Stimulated activated CD4-positive, alpha-beta T cell treated with anti-CD3 and anti-CD28 coated beads, Interleukin-15, amount 100 ng/mL, for 48 hours (primary cell): ENCODE measurements at regions not wholly inside any gene's neighbourhood (a gene's known extent, or its start where the extent isn't known, plus 50 kb on each side); places are given as distances from the start of the nearest gene placed in this dataset.

Experiments
- DNase-seq, 2 donors: peaks; one replicate each; pipeline ENCODE4 v3.0.0-alpha.2; 2020; ENCODE audit warnings: low read depth in 2 of 2

DNA sequence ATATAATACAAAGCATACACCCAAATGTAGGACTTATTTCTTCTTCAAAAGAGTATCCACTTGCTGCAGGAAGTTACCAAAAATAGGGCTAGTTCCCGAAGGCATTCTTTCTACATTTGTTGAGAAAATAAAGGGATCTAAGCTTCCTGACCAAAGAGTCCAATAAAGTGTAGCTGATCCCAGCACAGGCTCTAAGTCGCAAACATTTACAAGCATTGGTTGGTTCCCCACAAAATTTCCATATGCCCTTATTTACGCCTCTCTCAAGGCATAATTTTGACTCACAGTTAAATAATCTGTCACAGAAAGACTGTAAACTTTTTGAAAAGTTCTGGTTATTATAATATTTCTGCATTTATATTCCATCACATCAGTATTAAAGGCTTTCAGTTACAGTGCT, 1520.1 kb upstream of the ZEB2 start:
- DNase-seq: no peak

DNA sequence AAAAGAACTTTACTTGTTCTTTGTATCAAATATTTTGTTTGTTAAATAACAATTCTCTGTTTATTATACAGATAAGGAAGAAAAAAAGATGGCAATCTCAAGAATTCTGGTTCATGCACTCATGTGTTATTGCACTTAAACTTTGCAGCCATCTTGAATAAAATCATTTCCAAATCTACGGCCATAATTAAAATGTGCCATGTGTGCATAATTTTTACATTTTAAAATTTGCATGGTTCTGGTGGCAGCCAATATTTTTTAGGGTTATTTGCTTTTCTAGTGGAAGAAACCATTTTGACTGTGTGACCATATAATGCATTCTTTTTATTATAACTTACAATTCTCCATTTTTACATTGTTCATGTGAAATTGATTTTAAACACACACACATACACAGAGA, 1518.1 kb upstream of the ZEB2 start:
- no peak for DNase-seq

DNA sequence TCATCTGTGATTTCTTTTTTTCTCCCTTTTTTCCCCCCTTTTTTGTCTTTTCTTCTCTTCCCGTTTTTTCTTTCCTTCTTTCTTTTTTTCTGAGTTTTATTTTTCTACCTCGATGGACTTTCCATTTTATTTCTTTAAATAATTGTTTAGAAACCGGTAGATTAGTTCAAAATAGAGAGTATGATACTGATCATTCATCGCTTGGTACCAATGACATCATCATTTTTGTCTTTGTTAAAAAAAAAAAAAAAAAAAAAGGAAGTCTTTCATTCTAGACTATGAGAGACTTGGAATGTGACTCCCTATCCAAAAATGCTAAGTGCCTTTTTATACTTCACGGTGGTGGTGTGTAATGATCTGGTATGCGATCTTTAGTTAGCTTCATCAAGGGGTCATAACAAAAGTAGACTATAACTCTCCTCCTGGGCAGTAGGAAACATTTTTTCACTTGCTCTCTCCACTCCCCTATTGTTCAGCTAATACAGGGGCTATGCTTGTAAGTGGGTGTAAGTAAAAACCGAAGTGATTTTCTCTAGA, 1517.5 kb upstream of the ZEB2 start:
- no peak for DNase-seq

DNA sequence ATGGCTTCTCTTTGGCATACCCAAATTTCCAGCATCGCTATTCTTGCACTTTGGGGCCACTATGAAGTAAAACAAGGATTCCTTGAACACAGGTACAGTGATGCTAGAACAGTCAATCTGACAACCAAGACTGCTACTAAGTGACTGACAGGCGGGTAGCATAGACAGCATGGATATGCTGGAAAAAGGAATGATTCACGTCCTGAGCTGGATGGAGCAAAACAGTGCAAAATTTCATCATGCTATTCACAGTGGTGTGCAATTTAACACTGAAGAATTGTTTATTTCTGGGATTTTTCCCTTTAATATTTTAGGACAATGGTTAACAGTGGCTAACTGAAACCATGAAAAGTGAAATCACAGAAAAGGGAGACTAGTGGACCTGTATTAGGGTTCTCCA, 1511.2 kb upstream of the ZEB2 start:
- no peak for DNase-seq

DNA sequence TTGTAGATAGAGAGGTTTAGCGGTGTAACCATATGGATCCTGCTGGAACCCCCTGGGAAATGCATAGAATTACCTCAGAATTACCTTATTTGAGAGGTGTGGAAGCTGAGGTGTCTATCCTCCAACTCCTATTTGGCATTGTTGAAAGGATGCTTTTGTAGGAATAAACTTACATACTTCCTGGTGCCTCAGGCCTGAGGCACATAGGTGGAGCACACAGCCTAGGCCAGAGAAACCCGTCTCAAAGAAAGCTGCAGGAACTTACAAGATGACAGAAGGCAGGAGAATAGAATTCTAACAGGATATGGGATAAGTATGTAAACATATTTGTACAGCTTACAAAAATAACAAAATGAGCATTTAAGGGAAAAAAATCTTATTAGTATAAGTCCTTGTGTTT, 1507.2 kb upstream of the ZEB2 start:
- DNase-seq: no peak

DNA sequence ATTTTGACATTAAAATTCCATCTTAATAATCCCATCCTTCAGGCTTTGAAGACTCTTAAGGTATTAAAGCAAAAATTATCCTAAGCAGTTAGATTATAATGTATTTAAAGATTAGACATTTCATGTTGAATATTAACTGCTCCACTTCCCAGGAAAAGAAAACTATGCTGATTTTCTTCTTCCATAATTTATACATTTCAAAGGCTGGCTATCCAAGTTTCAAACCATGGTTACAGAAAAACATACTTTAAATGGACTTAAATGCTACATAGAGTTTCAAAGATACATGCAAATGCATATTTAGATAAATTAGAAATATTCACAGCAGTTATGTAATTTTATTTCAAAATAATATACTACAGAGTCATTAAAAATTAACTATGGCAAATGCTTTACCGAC, 1505.6 kb upstream of the ZEB2 start:
- DNase-seq: no peak

DNA sequence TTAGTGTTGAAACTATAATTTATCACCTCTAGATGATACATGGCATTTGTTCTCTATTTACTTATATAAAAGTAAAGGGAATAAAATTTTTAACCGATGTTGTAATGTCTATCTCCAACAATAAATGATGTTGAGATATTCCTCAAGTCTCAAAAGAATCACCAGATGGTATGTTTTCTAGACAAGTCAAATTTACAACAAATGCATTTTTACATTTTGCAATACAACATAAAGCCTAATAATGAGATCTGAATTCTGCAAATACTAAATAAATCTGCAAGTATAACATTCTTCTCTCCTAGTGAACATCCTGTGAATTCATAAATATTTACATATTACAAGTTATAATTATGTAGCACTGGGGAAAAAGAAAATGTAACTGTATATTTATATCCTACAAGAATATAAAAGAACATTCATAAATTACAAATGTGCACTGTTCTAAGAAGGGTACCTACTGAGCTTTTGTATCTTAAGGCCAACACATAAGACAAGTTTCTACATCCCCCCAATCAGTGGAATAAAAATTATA, 1504.4 kb upstream of the ZEB2 start:
- no peak for DNase-seq

DNA sequence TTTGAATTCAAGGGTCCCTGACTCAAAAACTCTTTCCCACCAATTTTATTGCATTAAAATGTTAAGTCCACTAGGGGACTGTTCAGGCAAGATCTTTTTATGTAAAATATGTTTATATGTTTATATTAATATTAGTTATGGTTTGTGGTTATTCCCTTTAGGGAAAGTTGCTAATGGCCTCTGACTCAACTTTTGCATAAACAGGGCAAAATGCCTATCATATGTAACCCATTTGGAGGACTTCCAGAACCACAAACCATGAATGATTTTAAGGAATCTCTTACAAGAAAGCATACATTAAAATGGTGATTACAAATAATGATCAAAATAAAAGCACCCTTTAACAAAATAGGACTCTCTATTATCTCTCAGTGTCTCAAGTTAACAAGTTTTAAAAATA, 1484.5 kb upstream of the ZEB2 start:
- DNase-seq: no peak

DNA sequence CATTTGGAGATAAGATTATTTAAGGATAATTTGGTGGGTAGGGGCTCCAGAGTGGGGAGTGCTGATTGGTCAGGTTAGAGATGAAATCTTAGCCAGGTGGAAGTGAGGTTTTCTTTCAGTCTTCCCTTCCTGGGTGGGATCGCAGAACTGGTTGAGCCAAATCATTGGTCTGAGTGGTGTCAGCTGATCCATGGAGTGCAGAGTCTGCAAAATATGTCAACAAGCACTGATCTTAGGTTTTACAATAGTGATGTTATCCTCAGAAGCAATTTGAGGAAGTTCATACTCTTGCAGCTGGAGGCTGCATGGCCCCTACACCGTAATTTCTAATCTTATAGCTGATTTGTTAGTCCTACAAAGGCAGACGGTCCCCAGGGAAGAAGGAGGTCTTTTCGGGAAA, 1483.4 kb upstream of the ZEB2 start:
- DNase-seq: no peak

DNA sequence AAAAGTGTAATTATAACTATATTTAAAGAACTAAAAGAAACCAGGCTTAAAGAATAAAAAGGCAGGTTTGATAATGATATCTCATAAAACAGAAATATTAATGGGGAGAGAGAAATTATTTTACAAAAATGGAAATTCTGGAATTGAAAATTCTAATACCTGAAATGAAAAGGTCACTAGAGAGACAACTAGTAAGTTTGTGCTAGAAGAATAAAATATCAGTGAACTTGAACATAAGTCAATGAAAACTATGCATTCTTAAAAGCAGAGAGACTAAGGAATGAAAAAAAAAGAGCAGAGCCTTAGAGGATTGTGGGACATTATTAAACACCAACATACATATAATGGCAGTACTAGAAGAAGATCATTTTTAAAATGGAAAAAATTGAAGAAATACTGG, 1475.0 kb upstream of the ZEB2 start:
- DNase-seq: no peak

DNA sequence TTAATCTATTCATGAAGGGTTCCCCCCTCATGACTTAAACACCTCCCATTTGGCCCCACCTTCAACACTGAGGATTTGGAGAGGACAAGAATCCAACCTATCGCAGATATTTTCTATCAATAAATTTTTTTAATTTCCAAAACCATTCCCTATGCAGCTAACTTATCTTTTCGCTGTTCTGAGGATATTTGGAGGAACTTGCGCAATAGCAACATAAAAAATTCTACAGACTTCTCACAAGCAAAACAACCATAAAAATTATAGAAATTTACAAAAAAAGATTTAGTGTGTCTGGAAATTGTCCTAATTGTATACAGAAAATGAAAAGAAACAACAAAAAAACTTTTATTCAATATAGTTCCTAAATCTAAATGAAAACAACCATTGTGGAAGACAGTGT, 1472.7 kb upstream of the ZEB2 start:
- DNase-seq: no peak

DNA sequence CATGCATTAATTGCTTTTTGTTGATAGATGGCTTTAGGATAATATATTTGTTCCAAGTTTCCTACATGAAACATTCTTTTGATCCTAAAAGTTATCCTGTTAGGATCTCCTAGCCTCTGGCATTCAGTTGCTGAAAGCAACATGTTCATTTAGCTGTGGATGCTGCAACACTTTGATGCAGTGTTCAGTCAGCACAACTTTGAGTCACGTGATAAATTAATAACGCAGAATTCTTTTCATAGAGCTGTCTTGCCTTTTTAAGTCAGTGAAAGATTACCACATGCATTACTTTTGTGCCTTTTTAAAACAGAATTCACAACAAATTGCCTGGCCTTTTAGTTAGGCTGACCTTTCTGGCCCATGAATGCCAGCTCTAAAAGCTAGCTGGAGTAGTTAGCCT, 1467.9 kb upstream of the ZEB2 start:
- no peak for DNase-seq

DNA sequence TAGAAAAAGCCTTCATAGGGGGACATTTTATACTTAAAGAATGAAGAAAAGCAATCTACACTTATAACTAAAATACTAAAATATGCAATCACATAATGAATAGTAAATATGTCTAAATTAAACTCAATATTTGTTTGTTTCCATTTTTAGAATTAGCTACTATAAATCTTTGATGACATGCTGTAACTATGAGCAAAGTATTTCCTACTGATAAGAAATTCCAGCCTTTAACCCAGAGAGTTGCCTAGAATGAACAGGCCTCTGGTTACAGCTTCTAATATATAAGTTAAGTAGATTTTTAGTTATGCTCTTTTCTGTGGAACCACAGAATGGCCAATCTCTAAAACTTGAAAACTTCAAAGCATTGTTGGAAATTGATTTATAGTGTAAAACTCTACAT, 1465.6 kb upstream of the ZEB2 start:
- DNase-seq: no peak

DNA sequence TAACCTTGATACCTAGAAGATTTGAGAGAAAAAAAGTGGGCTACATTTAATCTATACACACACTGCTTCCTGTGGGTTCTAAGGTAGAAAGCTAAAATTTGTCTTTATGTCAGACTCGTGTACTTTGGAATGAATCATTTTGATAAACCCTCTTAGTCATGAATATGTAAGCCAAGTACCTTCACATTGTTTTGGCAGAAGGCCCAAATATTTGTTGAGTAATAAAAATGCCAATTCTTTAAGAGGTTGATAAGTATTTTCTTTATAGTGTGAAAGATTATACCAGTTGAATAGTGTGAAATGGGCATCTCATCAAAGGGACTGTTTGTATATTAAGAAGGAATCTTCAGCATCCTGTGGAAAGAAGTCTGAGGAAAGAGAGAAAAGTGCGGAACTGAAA, 1464.7 kb upstream of the ZEB2 start:
- DNase-seq: no peak

DNA sequence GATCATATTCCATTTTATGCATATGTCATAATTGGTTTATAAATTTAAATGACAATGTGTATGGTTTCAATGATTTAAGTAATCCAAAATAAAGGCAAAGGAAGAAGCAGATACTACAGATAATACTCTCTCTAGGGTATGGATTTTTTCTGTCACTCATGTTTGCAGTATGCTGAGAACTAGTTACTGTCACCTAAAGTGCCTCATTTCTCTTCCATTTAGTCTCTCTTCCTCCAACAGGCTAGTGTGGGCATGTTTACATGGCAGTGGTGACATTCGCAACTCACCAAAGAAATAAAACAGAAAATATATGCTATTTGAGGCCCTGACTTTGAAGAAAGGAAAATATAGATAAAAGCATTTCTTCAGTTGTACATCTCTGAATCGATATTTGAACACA, 1460.4 kb upstream of the ZEB2 start:
- DNase-seq: no peak

DNA sequence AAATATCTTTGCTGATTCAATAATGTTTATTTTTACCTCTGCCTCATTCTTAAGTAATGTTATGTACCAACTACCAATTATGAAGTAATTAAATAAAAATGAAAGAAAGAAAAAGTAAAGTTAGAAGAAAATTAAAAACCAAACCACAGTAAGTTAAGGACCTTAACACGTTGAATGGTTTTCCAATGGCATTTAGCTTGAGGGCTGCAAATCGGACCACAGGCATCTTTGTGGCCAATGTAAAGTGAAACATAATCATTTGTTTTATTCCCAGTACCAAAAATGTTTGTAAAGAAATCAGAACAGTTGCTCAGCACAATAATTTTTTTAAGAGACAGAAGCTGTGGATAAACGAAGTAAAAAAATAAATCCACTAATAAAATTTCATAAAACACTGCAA, 1455.5 kb upstream of the ZEB2 start:
- DNase-seq: no peak

DNA sequence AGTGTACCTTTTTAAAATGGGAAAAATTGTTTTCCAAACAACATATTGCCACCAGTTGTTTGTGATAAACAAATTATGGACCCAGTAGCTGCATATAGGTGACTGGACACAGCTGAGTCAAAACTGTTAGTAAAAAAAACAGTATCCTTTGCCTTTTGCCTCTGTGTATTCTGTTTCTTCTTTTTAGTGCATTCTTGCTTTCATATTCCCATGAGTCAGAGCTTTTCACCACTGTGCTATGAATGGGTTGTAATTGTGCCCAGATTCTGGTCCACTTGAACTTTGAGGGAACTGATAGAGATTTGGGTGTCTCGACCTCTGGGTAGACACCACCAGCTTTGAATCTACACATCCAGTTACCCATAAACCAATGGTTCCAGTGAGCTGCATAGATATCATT, 1441.9 kb upstream of the ZEB2 start:
- no peak for DNase-seq

DNA sequence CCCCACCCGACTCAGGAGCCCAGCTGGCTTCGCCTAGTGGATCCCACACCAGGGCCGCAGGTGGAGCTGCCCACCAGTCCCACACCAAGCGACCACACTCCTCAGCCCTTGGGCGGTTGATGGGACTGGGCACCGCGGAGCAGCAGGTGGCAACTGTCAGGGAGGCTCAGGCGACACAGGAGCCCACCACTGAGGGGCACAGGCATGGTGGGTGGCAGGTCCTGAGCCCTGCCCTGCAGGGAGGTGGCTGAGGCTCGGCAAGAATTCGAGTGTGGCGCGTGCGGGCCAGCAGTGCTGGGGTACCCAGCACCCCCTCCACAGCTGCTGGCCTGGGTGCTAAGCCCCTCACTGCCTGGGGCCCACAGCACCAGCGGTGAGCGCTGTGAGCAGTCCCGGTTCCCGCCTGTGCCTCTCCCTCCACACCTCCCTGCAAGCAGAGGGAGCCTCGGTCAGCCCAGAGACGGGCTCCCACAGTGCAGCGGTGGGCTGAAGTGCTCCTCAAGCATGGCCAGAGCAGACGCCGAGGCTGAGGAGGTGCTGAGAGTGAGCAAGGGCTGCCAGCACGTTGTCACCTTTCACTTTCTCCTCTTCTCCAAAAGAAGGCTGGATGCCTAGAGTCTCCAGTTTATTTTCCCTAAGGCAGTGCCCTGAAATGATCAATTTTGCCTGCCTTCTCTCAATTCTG, 1440.7 kb upstream of the ZEB2 start:
- no peak for DNase-seq

DNA sequence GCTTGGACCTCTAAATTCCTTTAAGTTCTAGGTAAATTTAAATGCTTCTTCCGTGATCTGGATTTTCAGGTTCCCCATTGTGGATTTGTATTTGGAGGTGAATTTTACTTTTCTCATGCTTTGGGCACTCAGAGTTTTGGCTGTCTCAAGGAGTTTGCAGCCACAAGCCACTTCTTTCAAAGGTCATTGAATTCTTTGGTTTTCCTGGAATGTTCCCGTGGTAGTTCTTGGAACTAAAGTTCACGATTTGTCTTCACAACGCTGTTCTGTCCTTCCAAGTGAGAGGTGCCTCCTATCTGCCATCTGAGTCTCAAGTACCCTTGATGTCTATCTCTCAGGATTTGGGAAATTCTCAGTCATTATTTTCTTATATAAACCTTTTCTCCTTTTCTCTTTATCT, 1438.7 kb upstream of the ZEB2 start:
- no peak for DNase-seq

DNA sequence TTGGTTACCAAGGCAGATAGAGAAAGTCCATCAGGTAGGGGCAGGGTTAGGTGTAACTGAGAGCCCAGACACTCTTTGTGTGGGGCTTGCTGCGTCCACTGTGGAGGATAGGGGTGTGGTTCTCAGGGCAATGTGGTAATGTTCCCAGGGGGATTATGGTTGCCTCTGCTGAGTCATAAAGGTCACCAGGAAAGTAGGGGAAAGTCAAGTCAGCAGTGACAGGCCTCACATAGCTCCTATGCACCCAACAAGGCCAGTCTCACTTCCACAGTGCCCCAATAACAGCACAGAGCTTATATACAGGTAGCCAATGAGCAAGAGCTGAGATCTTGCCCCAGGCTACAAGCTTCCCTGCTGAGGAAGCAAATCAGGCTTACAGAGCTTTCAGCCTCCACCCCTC, 1438.0 kb upstream of the ZEB2 start:
- no peak for DNase-seq

DNA sequence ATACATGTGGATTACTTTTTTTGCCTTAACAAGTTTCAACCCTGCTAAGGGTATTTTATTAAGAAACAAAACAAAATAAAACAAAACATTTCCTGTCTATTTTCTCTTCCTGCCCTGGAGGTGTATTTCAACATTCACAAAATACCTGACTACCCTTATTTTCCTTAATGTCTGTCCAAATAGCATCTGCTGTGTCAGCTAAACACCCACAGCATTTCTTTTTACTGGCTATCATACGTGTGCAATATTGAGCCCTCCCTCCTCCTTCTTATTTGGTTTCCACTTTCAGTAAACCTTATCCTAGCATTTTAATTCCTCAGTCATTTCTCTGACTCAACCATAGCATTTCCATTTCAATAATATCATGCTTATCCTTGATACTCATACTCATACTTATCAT, 1420.0 kb upstream of the ZEB2 start:
- no peak for DNase-seq

DNA sequence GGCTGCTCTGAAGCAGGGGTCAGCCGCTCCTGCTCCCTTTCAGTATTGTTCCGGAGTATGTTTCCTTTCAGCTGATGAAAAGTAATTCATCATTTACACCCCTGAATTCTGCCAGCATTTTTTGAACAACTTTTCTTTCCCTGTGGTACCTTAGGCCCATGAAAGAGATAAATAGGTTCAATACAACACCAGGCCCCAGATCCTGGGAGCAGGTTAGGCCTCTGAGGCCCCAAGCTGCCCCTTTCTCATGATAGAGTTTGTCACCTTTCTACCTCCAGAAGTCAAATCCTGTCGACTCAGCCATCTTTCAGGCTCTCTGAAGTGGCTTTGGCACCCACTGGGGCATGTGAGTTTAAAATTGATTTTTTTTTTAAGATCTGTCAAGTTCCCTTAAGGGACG, 1415.1 kb upstream of the ZEB2 start:
- no peak for DNase-seq

DNA sequence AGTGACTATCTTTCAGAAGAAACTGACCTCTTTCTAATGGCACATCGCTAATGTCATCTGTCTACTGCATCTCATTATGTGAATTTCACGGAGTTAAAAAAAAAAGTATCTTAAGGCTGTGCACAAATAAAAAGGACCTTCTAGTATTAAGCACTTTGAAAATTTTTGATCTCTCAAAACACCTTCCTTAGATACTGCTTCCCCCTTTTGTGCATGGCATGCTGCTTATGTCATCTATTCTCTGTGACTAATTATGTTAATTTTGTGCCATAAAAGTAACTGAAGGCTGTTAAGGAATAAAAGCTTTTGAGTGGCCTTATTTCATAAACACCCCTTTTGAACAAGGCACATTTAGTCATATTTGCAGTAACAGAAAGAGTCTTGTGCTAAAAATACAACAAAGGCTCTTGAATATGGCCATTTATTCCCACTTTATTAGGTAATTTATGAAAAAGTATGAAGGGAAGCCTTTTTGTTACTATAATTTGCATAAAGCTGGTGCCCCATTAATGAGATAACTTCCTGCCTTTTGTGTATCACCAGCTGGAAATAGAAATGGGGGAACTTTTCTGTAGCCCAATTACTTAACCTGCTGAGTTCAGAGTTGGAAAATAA, 1412.0 kb upstream of the ZEB2 start:
- no peak for DNase-seq

DNA sequence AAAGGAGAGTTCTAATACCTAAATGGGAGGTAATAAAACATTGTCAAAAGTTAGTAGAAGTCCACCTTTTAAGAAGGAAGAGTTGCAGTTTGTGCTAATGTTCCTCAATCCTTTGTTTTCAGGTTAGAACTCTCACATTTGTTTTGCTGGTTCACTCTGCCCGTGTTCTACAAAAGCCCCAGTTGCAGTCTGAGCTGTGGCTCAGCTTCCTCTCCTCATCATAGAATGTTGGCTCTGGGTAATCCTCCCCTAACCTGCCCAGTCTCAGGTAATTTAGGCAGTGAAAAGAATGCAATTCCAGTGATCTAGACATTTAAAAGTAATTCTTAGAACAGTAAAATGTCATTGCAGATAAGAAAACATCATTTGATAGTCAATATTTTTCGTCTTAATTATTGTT, 1410.4 kb upstream of the ZEB2 start:
- DNase-seq: no peak
